ENCODE measurements at regions not wholly inside any gene's neighbourhood (a gene's known extent, or its start where the extent isn't known, plus 50 kb on each side); places are given as distances from the start of the nearest gene placed in this dataset.

DNA sequence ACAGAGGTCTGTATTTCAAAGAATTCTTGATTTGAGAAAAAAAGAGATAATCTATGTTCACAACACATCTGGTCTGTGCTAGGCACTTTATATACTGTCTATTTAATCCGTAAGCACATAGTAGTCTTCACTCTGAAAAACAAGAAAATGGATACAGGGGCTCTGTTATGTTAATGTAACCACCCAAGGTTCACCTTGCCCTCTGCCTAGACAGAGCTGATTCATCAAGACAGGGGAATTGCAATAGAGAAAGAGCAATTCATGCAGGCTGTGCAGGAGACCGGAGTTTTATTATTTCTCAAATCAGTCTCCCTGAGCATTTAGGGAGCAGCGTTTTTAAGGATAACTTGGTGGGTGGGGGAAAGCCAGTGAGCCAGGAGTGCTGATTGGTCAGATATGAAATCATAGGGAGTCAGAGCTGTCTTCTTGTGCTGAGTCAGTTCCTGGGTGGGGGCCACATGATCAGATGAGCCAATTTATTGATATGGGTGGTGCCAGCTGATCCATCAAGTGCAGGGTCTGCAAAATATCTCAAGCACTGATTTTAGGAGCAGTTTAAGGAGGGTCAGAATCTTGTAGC lies 92.9 kb upstream of the TNIP3 start:
- TF ChIP-seq FOXM1 (IDR thresholded peaks at IDR 0.05; ENCODE audit: borderline replicate concordance) (no peak), SP1 (IDR thresholded peaks at IDR 0.05) (no peak), NFRKB (IDR thresholded peaks at IDR 0.05) (no peak), TARDBP (IDR thresholded peaks at IDR 0.05) (no peak), FOXK2 (IDR thresholded peaks at IDR 0.05) (no peak), SUZ12 (IDR thresholded peaks at IDR 0.05) (no peak), ARNT (IDR thresholded peaks at IDR 0.05) (no peak), ELF4 (IDR thresholded peaks at IDR 0.05) (no peak), L3MBTL2 (conservative IDR thresholded peaks at IDR 0.05) (no peak), CTBP1 (IDR thresholded peaks at IDR 0.05; ENCODE audit: borderline replicate concordance) (no peak), BHLHE40 (IDR thresholded peaks at IDR 0.05; ENCODE audit: borderline replicate concordance) (no peak), ZNF384 (IDR thresholded peaks at IDR 0.05) (no peak)

Data from HEK293T (cell line).